HG02623 (cell line): ENCODE measurements at regions not wholly inside any gene's neighbourhood (a gene's known extent, or its start where the extent isn't known, plus 50 kb on each side); places are given as distances from the start of the nearest gene placed in this dataset.

Experiments used
- ATAC-seq: cut with Tn5 transposase; IDR thresholded peaks from one replicate; pipeline ENCODE4 v1.9.1; 2021; ENCODE audit warnings: moderate library complexity; ENCODE audit not compliant: unreplicated experiment

DNA sequence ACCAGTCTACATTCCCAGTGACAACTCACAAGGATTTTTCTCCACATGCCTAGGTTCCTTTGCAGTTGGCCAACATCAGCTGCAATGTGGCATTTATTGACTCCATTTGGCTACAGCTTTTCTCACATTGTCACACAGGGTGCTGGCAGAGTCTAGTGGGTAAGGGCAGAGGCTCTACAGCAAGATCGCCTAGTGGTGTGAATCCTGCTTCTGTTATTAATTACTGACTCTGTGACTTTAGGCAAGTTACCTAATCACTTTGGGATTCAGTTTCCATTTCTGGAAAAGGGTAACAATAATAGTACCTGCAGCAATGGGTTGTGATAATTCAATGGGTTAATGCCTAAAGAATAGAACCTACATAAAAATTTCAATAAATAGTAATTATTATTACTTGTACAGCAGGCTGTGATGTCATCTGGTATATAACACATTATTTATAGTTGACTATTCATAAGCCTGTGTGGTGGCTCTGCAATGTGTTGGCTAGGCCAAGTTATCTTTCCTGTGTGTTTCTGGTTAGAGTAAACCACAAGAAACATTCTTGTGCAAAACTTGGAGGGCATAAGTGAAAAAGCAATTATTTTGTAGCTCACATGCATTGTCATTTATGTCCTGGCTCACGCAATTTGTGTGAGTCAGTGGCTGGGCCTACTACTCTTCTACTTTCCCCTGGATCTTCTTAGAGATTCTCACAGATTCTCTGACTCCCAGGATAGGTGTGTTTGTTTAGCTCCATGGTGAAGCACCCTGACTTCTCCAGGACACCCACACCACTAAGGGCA, 59.5 kb downstream of the PTGS2 start:
- ATAC-seq = no peak

DNA sequence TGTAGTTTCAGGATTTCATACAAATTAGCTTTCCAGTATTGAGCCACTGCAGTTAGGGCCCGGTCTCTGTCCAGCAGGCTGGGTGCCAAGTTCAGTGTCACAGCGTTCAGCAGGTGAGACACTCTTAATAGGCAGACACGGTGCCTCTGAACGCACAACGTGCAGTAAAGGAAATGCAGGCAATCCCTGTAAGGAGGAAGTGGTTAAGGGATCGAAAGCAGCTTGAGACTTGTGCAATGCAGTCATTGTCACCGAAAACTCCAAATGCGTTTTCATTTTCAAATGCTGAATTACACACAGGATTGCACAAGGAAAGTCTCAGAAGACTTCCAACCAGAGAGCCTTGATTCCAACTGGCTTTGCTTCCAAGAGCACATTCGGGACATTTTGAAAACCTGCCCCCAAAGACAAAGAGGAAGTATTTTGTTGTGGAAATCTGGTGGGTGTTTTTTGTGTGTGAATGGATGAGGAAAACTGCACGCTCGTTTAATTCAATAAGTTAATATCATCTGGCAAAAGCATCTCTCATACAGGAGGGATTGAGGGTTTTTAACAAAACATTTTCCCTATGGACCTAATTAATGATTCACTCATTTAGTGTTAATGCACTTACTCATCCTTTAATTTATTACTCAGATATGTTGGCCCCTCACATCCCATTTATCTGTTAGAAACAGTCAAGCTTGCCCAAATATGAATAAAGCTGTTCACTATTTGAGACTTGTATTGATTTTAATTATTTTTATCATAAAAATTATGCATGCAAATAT, 61.6 kb downstream of the PTGS2 start:
- peak; percentile 100 for ATAC-seq

DNA sequence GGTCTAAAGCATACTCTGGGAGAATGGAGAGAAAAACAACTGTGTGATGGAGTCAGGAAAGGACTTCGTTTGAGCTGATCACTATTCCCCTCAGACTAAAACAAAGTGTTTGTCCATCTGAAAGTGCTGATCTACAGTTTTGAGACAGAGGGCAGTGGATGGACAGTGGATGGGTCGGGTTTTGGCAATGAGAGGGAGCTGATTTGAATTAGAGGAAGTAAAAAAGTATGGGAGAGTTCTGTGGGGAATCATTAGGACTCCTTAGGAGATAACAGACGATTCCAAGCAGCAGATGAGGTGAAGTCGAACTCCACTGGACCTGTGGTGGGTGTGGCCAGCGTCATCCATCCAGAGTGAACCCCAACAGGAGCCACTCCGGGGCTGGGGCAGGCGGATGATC, 62.3 kb downstream of the PTGS2 start:
- no peak for ATAC-seq

DNA sequence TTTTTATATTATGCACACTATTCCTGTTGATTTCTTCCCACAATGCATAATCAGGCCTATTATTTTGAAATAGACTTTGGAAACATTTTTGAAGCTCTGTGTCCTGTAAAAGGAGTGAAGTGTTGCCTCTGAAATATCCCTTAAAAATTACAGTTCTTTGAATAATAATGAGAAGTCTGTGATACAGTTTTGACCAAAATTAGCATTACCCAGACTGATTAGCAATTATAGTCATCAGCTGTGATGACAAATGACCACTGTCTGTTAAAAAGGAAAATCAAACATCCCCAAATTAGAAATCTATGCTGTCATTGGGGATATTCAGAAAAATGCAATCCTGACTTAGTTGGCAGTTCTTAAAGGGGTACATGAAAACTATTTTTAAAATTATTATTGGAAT, 63.7 kb downstream of the PTGS2 start:
- no peak for ATAC-seq

DNA sequence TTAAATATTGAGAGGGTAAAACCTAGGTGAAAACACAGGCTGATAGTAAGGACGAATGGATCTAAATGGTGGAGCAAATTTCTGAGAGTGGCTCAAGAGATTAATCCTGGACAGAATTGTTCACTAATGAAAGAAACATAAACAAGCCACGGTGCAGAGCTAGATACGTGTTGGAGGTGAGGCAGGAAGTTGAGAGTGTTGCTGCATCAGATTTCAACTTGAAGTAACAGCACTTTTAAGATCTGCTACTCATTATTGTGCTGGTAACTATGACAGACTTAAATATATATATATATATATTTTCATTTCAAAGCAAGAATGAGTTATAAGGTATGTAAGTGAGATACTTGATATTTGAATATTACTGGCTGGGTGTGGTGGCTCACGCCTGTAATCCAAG, 64.9 kb downstream of the PTGS2 start:
- no peak for ATAC-seq

DNA sequence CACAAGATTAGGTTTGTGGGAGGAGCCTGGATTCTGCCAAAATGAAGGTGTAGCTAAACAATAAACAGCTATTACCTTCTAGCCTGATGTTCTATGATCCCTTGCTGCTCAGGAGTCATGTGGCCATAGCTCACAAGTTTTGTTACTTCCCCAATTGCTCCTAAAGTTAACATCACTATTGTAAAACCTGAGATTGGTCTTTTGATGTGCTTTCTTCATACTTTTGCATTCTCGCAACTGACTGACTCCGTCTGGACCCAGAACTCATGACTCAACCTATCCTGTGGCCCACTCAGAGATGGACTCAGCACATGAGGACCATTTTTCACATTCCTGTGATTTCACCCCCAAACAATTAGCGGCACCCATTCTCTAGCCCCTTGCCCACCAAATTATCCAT, 69.1 kb downstream of the PTGS2 start:
- no peak for ATAC-seq

DNA sequence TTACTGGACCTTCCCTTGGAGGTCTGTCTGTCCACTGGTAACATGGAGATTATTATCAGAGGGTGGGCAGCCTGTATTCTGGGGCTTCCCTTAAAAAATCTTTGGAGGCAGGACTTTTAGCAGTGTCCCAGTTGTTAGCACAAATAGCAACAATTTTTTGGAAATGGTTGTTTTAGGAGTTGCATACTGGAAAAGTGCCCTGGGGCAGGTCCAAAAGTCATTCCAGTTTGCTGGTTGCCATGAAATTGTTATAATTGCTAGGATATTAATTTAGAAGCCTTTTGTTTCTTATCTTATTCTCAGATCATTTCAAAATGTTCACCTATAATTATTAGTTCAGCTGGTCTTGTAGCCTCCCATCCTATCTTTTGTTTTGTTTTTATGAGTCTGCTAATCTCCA, 71.0 kb downstream of the PTGS2 start:
- ATAC-seq = no peak

DNA sequence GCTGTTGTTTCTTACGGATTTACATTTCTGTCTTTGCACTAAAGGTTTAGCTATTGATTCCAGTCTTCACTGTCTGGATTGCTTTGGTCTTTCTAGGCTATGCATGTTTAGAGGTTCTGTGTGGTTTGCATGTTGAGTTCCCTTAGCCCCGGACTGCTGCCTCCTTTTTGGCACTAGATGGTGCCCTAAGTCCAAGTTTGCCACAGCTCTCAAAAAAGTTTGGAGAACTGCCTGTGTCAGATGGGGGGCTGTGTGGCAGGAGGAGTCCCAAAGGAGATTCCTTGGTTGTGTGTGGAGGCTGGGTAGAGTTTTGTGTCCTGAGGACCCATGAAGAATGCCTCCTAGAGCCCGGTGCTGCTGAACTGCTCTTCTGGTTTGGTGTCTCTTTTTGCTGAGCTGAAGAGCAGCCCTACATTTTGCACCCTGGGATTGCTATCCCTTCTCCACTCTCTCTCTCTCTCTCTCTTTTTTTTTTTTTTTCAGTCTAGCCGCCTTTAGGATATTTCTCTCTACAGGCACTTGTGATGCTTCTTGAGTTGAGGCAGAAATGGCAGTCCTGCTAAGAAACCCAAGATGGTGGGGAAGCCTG, 74.4 kb downstream of the PTGS2 start:
- ATAC-seq = peak; percentile 81

DNA sequence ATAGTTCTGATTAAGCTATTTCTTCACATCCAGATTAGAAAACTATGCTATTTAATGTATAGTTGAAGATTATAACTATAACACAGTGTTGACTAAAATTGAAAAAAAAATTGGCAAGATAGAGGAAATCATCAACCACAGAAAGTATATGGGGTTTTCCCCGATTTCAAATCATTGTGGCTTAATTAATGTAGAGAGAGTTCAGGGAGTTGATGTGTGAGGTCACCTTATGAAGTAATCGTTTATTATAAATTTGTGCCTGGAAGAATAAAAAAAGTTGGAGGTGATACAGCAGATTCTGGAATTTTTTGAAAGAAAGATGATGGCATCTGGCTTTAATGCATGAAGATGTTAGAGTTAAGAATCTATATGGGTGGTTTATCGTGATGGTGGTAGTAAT, 84.3 kb downstream of the PTGS2 start:
- ATAC-seq = no peak

DNA sequence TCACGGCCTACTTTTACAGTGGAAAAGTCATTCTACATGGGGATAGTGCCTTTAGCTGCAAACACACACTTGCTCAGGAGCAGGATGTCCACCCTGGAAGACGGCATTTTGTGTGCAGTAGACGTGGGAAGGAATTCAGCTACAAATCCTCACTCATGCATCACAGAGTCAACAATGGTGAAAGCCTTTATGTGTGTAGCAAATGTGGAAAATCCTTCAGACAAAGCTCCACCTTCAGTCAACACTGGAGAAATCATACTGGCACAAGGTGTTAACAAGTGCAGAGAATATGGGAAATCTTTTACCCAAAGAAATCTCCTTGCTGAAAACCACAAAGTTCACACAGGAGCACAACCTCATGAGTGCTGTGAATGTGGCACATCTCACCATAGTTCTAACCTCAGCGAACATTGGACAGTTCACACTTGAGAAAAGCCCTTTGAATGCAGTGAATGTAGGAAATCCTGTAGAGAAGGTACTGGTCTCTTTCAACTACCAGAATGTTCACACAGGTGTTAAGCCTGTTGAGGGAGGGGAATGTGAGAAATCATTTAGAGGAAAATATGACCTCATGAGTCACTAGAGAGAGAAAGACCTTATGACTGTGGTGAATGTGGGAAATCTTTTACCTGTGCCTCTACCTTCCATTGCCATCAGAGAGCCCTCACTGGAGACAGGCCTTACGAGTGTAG, 101.8 kb downstream of the PTGS2 start:
- ATAC-seq = no peak

DNA sequence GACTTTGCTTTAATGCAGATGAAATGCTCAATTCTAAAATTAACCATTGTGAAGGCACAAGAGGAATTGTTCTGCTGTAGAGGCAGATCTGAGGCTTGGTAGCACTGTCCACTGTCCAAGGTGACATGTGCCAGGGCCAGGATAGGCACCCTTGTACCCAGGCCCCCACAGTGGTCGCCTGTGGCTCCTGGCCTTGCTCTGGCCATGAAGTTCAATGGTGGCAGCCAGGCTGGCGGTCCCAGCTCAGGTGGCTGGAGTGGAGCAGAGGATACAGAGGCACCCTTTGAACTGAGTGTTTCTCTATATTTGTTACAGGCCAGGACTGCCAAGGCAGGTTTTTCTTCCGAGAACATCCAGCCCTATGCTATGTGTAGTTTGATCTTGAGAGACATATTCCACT, 102.6 kb downstream of the PTGS2 start:
- ATAC-seq = no peak

DNA sequence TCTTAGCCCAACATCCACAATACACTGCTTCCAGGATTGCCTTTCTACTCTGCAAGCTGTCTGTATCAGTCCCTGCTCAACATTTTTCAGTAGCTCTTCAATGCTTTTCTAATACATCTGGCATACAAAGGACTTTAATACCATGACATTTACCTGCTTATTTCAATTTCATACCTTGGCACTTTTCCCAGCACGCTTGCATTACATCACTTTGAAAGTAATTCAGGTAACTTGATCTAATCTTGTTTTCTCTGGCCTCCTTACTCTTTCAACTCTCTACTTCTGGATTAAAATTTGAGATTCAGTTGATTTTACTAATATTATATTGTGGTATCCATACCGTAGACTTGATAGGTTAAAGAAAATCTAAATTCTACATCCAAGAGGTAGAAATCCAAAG, 103.0 kb downstream of the PTGS2 start:
- ATAC-seq = no peak

DNA sequence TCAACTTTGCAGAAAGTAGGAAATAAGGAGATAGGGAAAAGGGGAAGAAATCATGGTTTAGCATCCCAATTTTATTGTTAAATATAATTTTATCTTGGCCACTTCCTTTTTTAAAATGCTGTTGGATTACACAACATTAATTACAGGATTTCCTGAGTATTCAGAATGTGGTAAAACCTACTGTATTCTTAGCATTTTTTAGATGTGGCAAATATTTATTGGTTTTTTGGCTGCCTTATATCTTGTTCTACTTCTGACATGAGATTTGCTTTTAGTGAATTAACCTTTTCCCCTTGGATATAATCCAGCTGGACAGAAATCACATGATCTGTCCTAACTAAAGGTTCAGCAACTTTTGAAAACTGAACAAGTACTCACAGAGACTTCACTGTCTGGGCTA, 104.9 kb downstream of the PTGS2 start:
- no peak for ATAC-seq

DNA sequence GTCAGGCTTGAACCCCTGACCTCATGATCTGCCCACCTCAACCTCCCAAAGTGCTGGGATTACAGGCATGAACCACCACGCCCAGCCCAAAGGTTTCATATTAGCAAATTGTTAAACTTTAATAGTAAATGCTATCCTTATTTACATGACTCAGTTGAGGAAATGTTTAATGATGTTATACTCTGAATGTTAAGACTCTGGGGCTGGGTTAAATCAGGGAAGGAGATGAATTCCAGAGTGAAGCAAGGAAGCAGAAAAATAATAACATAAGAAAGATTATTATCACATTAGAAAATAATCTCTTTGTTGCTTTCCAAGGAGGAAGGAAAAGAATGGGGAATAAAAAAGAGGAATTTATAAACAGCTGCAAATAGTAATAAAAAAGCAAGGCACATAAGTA, 105.3 kb downstream of the PTGS2 start:
- no peak for ATAC-seq

DNA sequence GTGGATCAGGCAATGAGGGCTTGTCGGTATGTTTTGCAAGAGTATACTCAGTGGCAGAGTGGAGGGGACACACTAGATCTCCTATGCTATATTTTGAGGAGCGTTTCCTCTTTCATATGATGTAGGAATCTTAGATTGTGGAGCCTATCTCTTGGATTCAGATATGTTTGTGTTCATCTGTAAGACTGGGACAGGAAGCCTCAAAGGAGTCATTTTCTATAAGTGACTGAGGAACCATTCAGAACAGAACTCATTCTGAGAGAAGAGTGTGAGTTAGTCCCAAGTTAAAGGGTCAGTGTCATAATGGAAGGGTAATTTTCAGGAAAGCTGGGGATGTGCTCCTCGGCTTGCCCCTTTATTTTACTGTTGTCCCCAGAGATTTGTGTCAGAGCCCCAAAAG, 107.7 kb downstream of the PTGS2 start:
- no peak for ATAC-seq

DNA sequence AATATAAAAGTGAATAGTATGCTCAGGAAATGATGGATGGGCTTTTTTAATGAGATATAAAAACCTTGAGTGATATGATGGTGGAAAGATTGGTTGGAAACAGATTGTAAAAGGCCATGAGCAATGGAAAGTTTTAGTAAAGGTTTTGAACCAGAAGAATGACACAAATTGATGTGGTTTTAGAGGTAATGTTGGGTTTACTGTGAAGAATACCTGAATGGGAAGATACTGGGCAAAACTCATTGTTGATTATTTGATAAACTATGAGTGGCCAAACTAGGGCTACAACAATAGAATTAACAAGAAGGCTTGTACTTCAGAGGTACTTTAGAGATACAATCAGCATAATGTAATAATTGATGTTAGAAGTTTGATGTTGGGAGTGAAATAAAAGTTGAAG, 108.5 kb downstream of the PTGS2 start:
- no peak for ATAC-seq

DNA sequence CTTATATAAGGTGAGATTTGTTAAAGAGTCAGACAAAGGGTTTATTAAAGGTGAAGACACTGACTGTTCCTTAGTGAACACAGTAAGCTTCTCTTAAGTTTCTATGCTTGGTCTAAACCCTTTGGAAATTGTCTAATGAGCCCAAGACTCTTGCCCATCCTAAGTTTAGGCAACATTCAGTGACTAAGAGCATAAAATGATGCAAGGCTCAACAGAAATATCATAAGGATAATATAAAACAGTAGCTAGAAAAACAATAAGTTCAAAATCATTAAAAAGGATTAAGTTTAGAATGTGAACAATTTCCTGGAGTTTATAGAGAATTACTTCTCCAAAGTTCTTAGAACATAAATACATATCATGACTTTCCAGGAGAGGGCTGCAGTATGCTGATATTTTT, 108.9 kb upstream of the PDC start:
- no peak for ATAC-seq

DNA sequence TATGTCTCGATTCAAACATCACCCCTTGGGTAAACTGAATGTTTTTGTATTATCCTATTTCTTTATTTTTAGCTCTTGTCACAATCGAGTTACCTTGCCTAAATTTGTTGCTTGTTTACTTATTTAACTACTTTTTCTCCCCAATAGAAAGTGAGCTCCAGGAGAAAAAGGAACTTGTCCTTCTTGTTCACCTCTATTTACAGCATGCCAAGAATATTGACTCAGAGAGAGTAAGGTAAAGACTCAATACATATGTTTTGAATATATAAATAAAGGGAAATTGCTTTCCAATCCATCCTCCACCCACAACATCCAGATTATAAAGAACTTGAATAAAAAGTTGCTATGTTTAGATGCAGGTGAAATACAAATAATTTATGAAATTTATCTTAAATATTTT, 107.3 kb upstream of the PDC start:
- no peak for ATAC-seq

DNA sequence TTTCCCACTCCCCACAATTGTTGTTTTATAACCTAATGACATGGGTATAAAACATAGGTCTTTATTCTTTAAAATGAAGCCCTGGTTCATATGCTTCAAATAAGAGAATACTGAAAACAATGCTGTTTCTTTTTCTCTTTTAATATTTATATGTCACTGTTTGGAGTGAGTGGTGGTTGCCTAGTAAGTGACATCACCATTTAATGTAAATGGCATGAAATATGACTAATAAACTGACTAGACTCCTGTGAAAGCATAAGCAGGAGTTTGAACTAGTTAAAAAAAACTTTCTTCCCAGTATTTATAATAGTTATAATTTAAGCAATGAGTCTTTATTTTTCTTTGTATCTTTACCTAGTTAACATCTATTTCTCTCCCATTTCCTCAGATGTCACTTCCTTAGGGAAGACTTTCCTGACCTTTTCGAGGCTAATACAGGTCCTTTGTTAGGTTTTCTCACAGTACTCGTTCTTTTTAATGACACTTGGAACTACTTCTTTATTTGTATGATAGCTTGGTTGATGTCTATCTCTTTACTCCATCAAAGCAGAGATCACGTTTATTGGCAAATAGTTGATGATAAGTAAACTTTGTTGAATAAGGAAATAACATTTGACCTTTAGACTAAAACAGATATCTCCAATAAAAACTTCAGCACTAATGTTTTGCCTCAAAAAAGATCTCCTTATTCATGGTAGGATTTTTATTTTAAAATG, 105.4 kb upstream of the PDC start:
- ATAC-seq = no peak

DNA sequence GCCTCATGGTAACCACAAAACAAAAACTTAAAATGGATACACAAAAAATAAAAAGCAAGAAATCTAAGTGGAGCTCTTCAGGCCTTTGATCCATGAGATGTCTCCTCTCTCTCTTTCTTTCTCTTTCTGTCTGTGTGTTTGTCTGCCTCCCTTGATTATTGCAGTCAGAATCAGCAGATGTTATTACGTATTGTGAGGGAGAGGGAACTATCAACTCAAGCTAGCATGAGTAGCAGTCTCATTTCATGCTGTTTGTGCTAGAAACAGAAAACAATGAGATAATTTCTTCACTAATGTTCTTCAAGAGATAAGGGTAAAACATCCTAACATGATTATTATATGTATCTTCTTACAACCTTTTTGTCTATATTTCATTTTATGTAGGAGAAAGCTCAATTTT, 103.7 kb upstream of the PDC start:
- no peak for ATAC-seq

DNA sequence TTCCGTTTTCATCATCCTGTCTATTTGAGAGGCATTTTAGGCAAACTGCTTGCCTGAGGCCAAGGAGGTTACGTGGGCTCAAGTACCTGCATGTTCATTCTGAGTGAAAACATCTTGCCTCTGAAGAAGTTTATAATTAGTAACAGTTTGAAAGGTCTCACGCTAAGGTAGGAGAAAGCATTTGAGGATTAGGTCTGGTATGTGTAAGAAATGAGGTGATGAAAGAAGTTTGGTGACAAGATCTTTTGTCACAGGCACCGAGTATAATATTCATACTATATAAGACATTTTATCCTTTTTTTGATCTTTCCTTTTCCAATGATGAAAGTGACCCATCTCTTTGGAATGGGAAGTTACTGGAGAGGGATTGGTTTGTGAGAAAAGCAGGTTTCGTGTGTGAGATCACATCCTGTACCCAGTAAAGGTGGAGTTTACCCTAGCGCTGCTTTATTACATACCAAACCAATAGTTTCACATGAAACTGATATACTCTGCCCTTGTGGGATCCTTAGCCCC, 98.7 kb upstream of the PDC start:
- ATAC-seq = no peak
